Renal pelvis (tissue), 1 donor: ENCODE measurements at regions not wholly inside any gene's neighbourhood (a gene's known extent, or its start where the extent isn't known, plus 50 kb on each side); places are given as distances from the start of the nearest gene placed in this dataset.
"Not testable (repeated sequence)": the region's sequence is repeated elsewhere in the genome, so short reads cannot be mapped to it uniquely, and the experiment has no call there.

Experiments
- DNase-seq: peaks from one replicate; pipeline ENCODE4 v3.0.0-alpha.2; 2013

- DNase-seq = no peak
Observed at GRCh38 chr18:2112435-2113045, 458.8 kb downstream of the METTL4 start.

GRCh38 chr18:2114289-2114688 lies 457.0 kb downstream of the METTL4 start:
- DNase-seq = no peak

GRCh38 chr18:2114765-2115164 lies 456.5 kb downstream of the METTL4 start:
- DNase-seq = no peak

- no peak for DNase-seq
Observed at GRCh38 chr18:2121224-2121623, 450.1 kb downstream of the METTL4 start.

GRCh38 chr18:2123077-2123476 lies 448.2 kb downstream of the METTL4 start:
- DNase-seq = no peak

- no peak for DNase-seq
Observed at GRCh38 chr18:2134364-2134763, 436.9 kb downstream of the METTL4 start.

- no peak for DNase-seq
Observed at GRCh38 chr18:2135309-2135708, 436.0 kb downstream of the METTL4 start.

GRCh38 chr18:2138552-2138951 lies 432.8 kb downstream of the METTL4 start:
- DNase-seq = no peak

GRCh38 chr18:2139691-2140090 lies 431.6 kb downstream of the METTL4 start:
- DNase-seq = no peak

GRCh38 chr18:2143636-2144035 lies 427.7 kb downstream of the METTL4 start:
- DNase-seq = no peak

GRCh38 chr18:2144811-2145210 lies 426.5 kb downstream of the METTL4 start:
- no peak for DNase-seq

GRCh38 chr18:2146092-2146491 lies 425.2 kb downstream of the METTL4 start:
- no peak for DNase-seq

- no peak for DNase-seq
Observed at GRCh38 chr18:2146754-2147153, 424.6 kb downstream of the METTL4 start.

- no peak for DNase-seq
Observed at GRCh38 chr18:2147476-2148230, 423.7 kb downstream of the METTL4 start.

GRCh38 chr18:2148823-2149222 lies 422.5 kb downstream of the METTL4 start:
- DNase-seq = no peak

- no peak for DNase-seq
Observed at GRCh38 chr18:2150566-2150965, 420.7 kb downstream of the METTL4 start.

GRCh38 chr18:2154278-2154677 lies 417.0 kb downstream of the METTL4 start:
- DNase-seq = no peak

GRCh38 chr18:2164644-2165550 lies 406.4 kb downstream of the METTL4 start:
- DNase-seq = no peak

- DNase-seq = not testable (repeated sequence)
Observed at GRCh38 chr18:2166876-2167275, 404.4 kb downstream of the METTL4 start.

- no peak for DNase-seq
Observed at GRCh38 chr18:2168022-2168421, 403.3 kb downstream of the METTL4 start.

GRCh38 chr18:2169656-2170055 lies 401.6 kb downstream of the METTL4 start:
- no peak for DNase-seq

- DNase-seq = no peak
Observed at GRCh38 chr18:2171840-2172625, 399.3 kb downstream of the METTL4 start.
